ENCODE measurements at regions not wholly inside any gene's neighbourhood (a gene's known extent, or its start where the extent isn't known, plus 50 kb on each side); places are given as distances from the start of the nearest gene placed in this dataset.

GRCh38 chr2:727071-727470 lies 49.9 kb upstream of the TMEM18 start:
- no peak for DNase-seq

All from muscle of back (tissue), 3 donors.